GM12875 (cell line): ENCODE measurements at regions not wholly inside any gene's neighbourhood (a gene's known extent, or its start where the extent isn't known, plus 50 kb on each side); places are given as distances from the start of the nearest gene placed in this dataset.

ENCODE experiments used
- H3K4me3 ChIP-seq: one replicate; pipeline ENCODE4 v1.5.1; 2011; ENCODE audit warnings: low read depth, low read length, control low read depth
- TF ChIP-seq, protein P1 (sequence below): IDR thresholded peaks from 2 replicates; pipeline ENCODE4 v1.5.1; 2011; ENCODE audit warnings: low read depth, mild to moderate bottlenecking, control low read depth, inconsistent platforms, low read length, moderate library complexity, borderline replicate concordance; ENCODE audit not compliant: insufficient read depth

DNA sequence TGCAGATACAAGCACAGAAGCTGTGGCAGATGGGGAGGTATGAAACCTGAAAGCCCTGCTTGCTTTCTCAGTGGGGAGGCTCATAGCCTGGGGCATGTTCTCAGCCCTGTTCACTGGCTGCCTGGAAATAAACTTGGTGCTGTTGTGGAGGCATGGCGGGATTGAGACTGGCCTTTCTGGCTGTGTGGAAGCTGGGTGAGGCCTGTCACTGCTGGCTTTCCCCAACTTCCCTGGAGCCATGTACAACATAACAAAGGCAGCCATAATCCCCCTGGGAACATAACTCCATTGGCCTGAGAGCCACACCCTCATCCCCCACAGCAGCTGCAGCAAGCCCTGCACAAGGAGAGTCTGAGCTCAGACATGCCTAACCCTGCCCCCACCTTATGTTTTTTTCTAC, 237.7 kb upstream of the TLL1 start:
- TF ChIP-seq, protein P1, sequence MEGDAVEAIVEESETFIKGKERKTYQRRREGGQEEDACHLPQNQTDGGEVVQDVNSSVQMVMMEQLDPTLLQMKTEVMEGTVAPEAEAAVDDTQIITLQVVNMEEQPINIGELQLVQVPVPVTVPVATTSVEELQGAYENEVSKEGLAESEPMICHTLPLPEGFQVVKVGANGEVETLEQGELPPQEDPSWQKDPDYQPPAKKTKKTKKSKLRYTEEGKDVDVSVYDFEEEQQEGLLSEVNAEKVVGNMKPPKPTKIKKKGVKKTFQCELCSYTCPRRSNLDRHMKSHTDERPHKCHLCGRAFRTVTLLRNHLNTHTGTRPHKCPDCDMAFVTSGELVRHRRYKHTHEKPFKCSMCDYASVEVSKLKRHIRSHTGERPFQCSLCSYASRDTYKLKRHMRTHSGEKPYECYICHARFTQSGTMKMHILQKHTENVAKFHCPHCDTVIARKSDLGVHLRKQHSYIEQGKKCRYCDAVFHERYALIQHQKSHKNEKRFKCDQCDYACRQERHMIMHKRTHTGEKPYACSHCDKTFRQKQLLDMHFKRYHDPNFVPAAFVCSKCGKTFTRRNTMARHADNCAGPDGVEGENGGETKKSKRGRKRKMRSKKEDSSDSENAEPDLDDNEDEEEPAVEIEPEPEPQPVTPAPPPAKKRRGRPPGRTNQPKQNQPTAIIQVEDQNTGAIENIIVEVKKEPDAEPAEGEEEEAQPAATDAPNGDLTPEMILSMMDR, result no peak
- no peak overlapping the region for H3K4me3 ChIP-seq

DNA sequence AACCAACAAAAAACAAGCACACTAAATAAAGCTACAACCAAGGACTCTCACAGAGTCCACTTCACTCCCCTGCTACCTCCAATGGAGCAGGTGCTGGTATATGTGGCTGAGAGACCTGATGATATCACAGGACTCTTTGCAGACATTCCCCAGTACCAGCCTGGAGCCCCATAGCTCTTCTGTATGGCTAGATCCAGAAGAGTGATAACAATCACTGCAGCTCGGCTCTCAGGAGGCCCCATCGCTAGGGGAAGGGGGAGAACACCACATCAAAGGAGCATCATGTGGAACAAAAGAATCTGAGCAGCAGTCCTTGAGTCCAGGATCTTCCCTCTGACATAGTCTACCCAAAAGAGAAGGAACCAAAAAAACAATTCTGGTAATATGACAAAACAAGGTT, 237.1 kb upstream of the TLL1 start:
- TF ChIP-seq, protein P1, result no peak
- H3K4me3 ChIP-seq, result no peak overlapping the region

GRCh38 chr4:165651901-165652300, 221.1 kb upstream of the TLL1 start:
- TF ChIP-seq, protein P1, result no peak
- no peak overlapping the region for H3K4me3 ChIP-seq

DNA sequence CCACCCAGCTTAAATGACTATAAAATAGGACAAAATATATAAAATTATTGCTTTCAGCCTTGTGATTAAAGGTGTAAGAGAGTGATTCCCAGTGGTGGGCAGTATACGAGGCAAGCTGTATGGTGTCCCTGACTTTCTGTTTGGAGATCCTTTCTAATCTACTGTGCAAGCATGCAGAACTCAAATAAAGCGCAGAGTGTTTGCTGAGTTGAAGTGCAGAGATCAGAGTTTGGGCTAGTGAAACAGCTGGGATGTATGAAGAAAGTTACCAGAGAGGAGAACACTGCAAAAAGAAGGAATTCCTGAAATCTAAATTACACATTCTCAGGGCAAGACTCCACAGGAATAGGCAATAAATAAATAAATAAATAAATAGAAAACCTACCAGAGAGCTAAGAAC, 218.5 kb upstream of the TLL1 start:
- TF ChIP-seq, protein P1, result no peak
- H3K4me3 ChIP-seq, result no peak overlapping the region

GRCh38 chr4:165656399-165656798, 216.6 kb upstream of the TLL1 start:
- H3K4me3 ChIP-seq, result no peak overlapping the region
- TF ChIP-seq, protein P1, result no peak

GRCh38 chr4:165656829-165657490, 216.1 kb upstream of the TLL1 start:
- TF ChIP-seq, protein P1, result no peak
- no peak overlapping the region for H3K4me3 ChIP-seq

- TF ChIP-seq, protein P1, result no peak
- H3K4me3 ChIP-seq, result no peak overlapping the region
Measured at GRCh38 chr4:165662341-165662740, 210.7 kb upstream of the TLL1 start.
